ENCODE measurements at regions not wholly inside any gene's neighbourhood (a gene's known extent, or its start where the extent isn't known, plus 50 kb on each side); places are given as distances from the start of the nearest gene placed in this dataset.
A peak's percentile ranks its signal among the peaks of the same experiment; 100 is the strongest.
"Not testable (repeated sequence)": the region's sequence is repeated elsewhere in the genome, so short reads cannot be mapped to it uniquely, and the experiment has no call there.

GRCh38 chr20:29781891-29782290 is 1475.6 kb upstream of the DEFB115 start (continued):
- TF ChIP-seq CREB3L1 (IDR thresholded peaks at IDR 0.05; ENCODE audit: borderline replicate concordance, low read depth) (peak; percentile 76), JUND (IDR thresholded peaks at IDR 0.05; ENCODE audit: borderline replicate concordance, low read depth, low read length) (peak; percentile 20), JUND (tag; IDR thresholded peaks at IDR 0.05; ENCODE audit: borderline replicate concordance, low read depth, low read length) (peak; percentile 45; the same call in 1 of the 3 replicates), TEAD1 (CRISPR knock-in tag; IDR thresholded peaks at IDR 0.05) (peak in 1 of 2 experiments; percentile 68; a peak in 2 of 4 replicates), KLF16 (IDR thresholded peaks at IDR 0.05) (peak; percentile 96), RCOR1 (IDR thresholded peaks at IDR 0.05; ENCODE audit: borderline replicate concordance in 1 of 2, low read depth in 2 of 2, low read length in 2 of 2) (peak; percentile 52 to 54; a peak in 3 of 4 replicates), ELF4 (CRISPR knock-in tag; IDR thresholded peaks at IDR 0.05) (peak; percentile 82), NBN (IDR thresholded peaks at IDR 0.05; ENCODE audit: low read depth) (peak; percentile 80; the same call in 1 of the 2 replicates), PKNOX1 (IDR thresholded peaks at IDR 0.05) (peak; percentile 92), NCOA4 (IDR thresholded peaks at IDR 0.05; ENCODE audit: partially characterized antibody) (peak; percentile 82), CEBPB (tag; IDR thresholded peaks at IDR 0.05) (peak; percentile 92), ETV1 (tag; conservative IDR thresholded peaks at IDR 0.05; ENCODE audit: low read depth) (peak; percentile 47), VEZF1 (CRISPR knock-in tag; IDR thresholded peaks at IDR 0.05) (peak; percentile 53), GMEB1 (CRISPR knock-in tag; IDR thresholded peaks at IDR 0.05) (peak; percentile 11; the same call in 1 of the 2 replicates), ZNF274 (IDR thresholded peaks at IDR 0.05; ENCODE audit: borderline replicate concordance, low read depth, low read length) (peak; percentile 58; the same call in 1 of the 2 replicates), ZNF134 (CRISPR knock-in tag; conservative IDR thresholded peaks at IDR 0.05) (0 out of 2 replicates have a peak, but pooled peaks have one; percentile 50), FOXK2 (conservative IDR thresholded peaks at IDR 0.05 in 1 of 2, IDR thresholded peaks at IDR 0.05 in 1 of 2; ENCODE audit: low read depth in 2 of 2) (peak; percentile 58 to 65; a peak in 2 of 4 replicates), CTBP1 (IDR thresholded peaks at IDR 0.05; ENCODE audit: borderline replicate concordance) (peak; percentile 81; the same call in 1 of the 2 replicates), CC2D1A (IDR thresholded peaks at IDR 0.05) (peak; percentile 98), EP400 (IDR thresholded peaks at IDR 0.05) (0 out of 2 replicates have a peak, but pooled peaks have one; percentile 21), NR2C1 (tag; IDR thresholded peaks at IDR 0.05) (peak; percentile 51; the same call in 1 of the 2 replicates), TFAP4 (CRISPR knock-in tag; IDR thresholded peaks at IDR 0.05; ENCODE audit: borderline replicate concordance) (0 out of 2 replicates have a peak, but pooled peaks have one; percentile 46)
- TF ChIP-seq NR2C1 (IDR thresholded peaks at IDR 0.05), result not testable (repeated sequence)
